IMR-90 (cell line): ENCODE measurements at regions not wholly inside any gene's neighbourhood (a gene's known extent, or its start where the extent isn't known, plus 50 kb on each side); places are given as distances from the start of the nearest gene placed in this dataset.
A peak's percentile ranks its signal among the peaks of the same experiment; 100 is the strongest.

Source experiments
- ATAC-seq: fragments of 200-7000 bp; cut with Tn5 transposase; 2 replicates; pipeline ENCODE4 v1.9.1; 2020; ENCODE audit warnings: low read depth, mild to moderate bottlenecking, moderate library complexity
- BruUV-seq: library from RNA; stranded (reverse); fragments of 400-500 nt; replicated peaks from 2 replicates; lab custom pipeline; 2021; lab: Mats Ljungman, UMichigan
- CTCF ChIA-PET: fragments of 300-600 bp; formaldehyde crosslinking; extraction: SDS; loops from one replicate; lab custom pipeline; 2021; ENCODE audit warnings: antibody characterized with exemption; lab: Yijun Ruan, JAX
- POLR2A ChIA-PET: fragments of 300-600 bp; sonication (Branson Sonifier 250); formaldehyde crosslinking; loops from one replicate; lab custom pipeline; 2022; ENCODE audit warnings: antibody characterized with exemption; ENCODE audit not compliant: unreplicated experiment; lab: Charles Lee
- DNase-seq: peaks from one replicate; pipeline ENCODE4 v3.0.0; 2013
- H2AFZ ChIP-seq: replicated peaks from 2 replicates; pipeline ENCODE3; 2013; ENCODE audit warnings: low read length, mild to moderate bottlenecking; ENCODE audit not compliant: poor library complexity
- H2AK5ac ChIP-seq: 2 replicates; pipeline ENCODE4 v1.6.1; 2013; ENCODE audit warnings: low read depth, low read length, inconsistent platforms
- H2AK9ac ChIP-seq: replicated peaks from 2 replicates; pipeline ENCODE3; 2013; ENCODE audit warnings: mild to moderate bottlenecking, low read depth, low read length, moderate library complexity; ENCODE audit not compliant: poor library complexity
- H2BK120ac ChIP-seq: 2 replicates; pipeline ENCODE4 v1.6.1; 2013; ENCODE audit warnings: low read depth, low read length, inconsistent platforms
- H2BK15ac ChIP-seq: 3 replicates; pipeline ENCODE4 v1.6.1; 2013; ENCODE audit warnings: low read depth, low read length, inconsistent platforms
- H2BK20ac ChIP-seq: 2 replicates; pipeline ENCODE4 v1.6.1; 2013; ENCODE audit warnings: low read depth, mild to moderate bottlenecking, inconsistent platforms, low read length, moderate library complexity
- H2BK5ac ChIP-seq: 2 replicates; pipeline ENCODE4 v1.6.1; 2013; ENCODE audit warnings: mild to moderate bottlenecking, low read depth, low read length, inconsistent platforms; ENCODE audit not compliant: poor library complexity, severe bottlenecking
- H3K14ac ChIP-seq: replicated peaks from 2 replicates; pipeline ENCODE4 v1.6.1; 2013; ENCODE audit warnings: low read depth, low read length, inconsistent platforms
- H3K18ac ChIP-seq: 2 replicates; pipeline ENCODE4 v1.6.1; 2013; ENCODE audit warnings: low read depth, low read length, control low read depth
- H3K23ac ChIP-seq: 2 replicates; pipeline ENCODE4 v1.6.1; 2013; ENCODE audit warnings: low read depth, low read length, inconsistent platforms
- H3K27ac ChIP-seq: 2 replicates; pipeline ENCODE4 v1.5.1; 2013; ENCODE audit warnings: mild to moderate bottlenecking, control low read depth, low read length; ENCODE audit not compliant: insufficient read depth
- H3K27me3 ChIP-seq: 2 replicates; pipeline ENCODE4 v1.6.1; 2013; ENCODE audit warnings: low read length; ENCODE audit not compliant: control insufficient read depth, insufficient read depth
- H3K36me3 ChIP-seq: 2 replicates; pipeline ENCODE4 v1.6.1; 2013; ENCODE audit warnings: low read length, mixed read lengths; ENCODE audit not compliant: control insufficient read depth, insufficient read depth
- H3K4ac ChIP-seq: 2 replicates; pipeline ENCODE4 v1.6.1; 2013; ENCODE audit warnings: low read depth, low read length, inconsistent platforms
- H3K4me1 ChIP-seq: 2 replicates; pipeline ENCODE4 v1.6.1; 2013; ENCODE audit warnings: low read length, mixed read lengths; ENCODE audit not compliant: control insufficient read depth, insufficient read depth
- H3K4me2 ChIP-seq: 2 replicates; pipeline ENCODE4 v1.6.1; 2013; ENCODE audit warnings: low read depth, mild to moderate bottlenecking, control low read depth, low read length, moderate library complexity
- H3K4me3 ChIP-seq: 2 replicates; pipeline ENCODE4 v1.5.1; 2013; ENCODE audit warnings: low read depth, mild to moderate bottlenecking, control low read depth, low read length, moderate library complexity; ENCODE audit not compliant: insufficient read depth
- H3K56ac ChIP-seq: 2 replicates; pipeline ENCODE4 v1.6.1; 2013; ENCODE audit warnings: low read length, inconsistent platforms; ENCODE audit not compliant: insufficient read depth; ENCODE audit errors: extremely low read depth
- H3K79me1 ChIP-seq, 2 experiments: 2 replicates each; pipeline ENCODE4 v1.6.1; 2013; ENCODE audit warnings: low read length in 2 of 2, inconsistent platforms in 1 of 2, low read depth in 1 of 2
- H3K9ac ChIP-seq: 2 replicates; pipeline ENCODE4 v1.6.1; 2013; ENCODE audit warnings: low read depth, low read length, control low read depth
- H3K9me1 ChIP-seq: 2 replicates; pipeline ENCODE4 v1.6.1; 2013; ENCODE audit warnings: low read length, inconsistent platforms; ENCODE audit not compliant: insufficient read depth
- H3K9me3 ChIP-seq: 2 replicates; pipeline ENCODE4 v1.6.1; 2013; ENCODE audit warnings: low read length; ENCODE audit not compliant: control insufficient read depth, insufficient read depth
- H4K20me1 ChIP-seq: 2 replicates; pipeline ENCODE4 v1.6.1; 2013; ENCODE audit warnings: low read length, inconsistent platforms; ENCODE audit not compliant: insufficient read depth
- H4K5ac ChIP-seq: 2 replicates; pipeline ENCODE4 v1.6.1; 2013; ENCODE audit warnings: mild to moderate bottlenecking, low read depth, low read length, control low read depth
- H4K8ac ChIP-seq, 2 experiments: 2 replicates each; pipeline ENCODE4 v1.6.1; 2013; ENCODE audit warnings: low read depth in 2 of 2, low read length in 2 of 2, control low read depth in 1 of 2, inconsistent platforms in 1 of 2
- H4K91ac ChIP-seq: 2 replicates; pipeline ENCODE4 v1.6.1; 2013; ENCODE audit warnings: low read depth, low read length, inconsistent platforms; ENCODE audit not compliant: insufficient read depth
- BHLHE40 ChIP-seq: fragments of 150-350 bp; IDR thresholded peaks from 2 replicates; pipeline ENCODE4 v1.6.1; 2016; ENCODE audit warnings: mild to moderate bottlenecking, low read depth, low read length
- CEBPB ChIP-seq: IDR thresholded peaks from 2 replicates; pipeline ENCODE4 v1.6.1; 2012; ENCODE audit warnings: low read depth, low read length, improper control_type of control experiment
- CHD1 ChIP-seq: IDR thresholded peaks from 2 replicates; pipeline ENCODE4 v1.6.1; 2012; ENCODE audit warnings: low read depth, low read length, improper control_type of control experiment
- CTCF ChIP-seq: conservative IDR thresholded peaks from 2 replicates; pipeline ENCODE4 v1.5.1; 2012; ENCODE audit warnings: mild to moderate bottlenecking, low read depth, low read length, improper control_type of control experiment
- FOS ChIP-seq: fragments of 150-350 bp; IDR thresholded peaks from 2 replicates; pipeline ENCODE4 v1.6.1; 2016; ENCODE audit warnings: low read depth, low read length
- MAFK ChIP-seq: IDR thresholded peaks from 2 replicates; pipeline ENCODE4 v1.6.1; 2012; ENCODE audit warnings: low read depth, low read length, improper control_type of control experiment
- MAZ ChIP-seq: IDR thresholded peaks from 2 replicates; pipeline ENCODE4 v1.6.1; 2012; ENCODE audit warnings: low read depth, mild to moderate bottlenecking, low read length, improper control_type of control experiment, moderate library complexity, borderline replicate concordance
- MXI1 ChIP-seq: IDR thresholded peaks from 2 replicates; pipeline ENCODE4 v1.6.1; 2012; ENCODE audit warnings: low read depth, mild to moderate bottlenecking, low read length, moderate library complexity, borderline replicate concordance
- NFE2L2 ChIP-seq: fragments of 150-350 bp; IDR thresholded peaks from 2 replicates; pipeline ENCODE4 v1.6.1; 2016; ENCODE audit warnings: low read depth, mild to moderate bottlenecking, low read length
- POLR2A ChIP-seq: IDR thresholded peaks from 2 replicates; pipeline ENCODE4 v1.6.1; 2012; ENCODE audit warnings: mild to moderate bottlenecking, low read depth, low read length
- RAD21 ChIP-seq: IDR thresholded peaks from 2 replicates; pipeline ENCODE4 v1.6.1; 2012; ENCODE audit warnings: low read length, improper control_type of control experiment
- RCOR1 ChIP-seq: IDR thresholded peaks from 2 replicates; pipeline ENCODE4 v1.6.1; 2012; ENCODE audit warnings: mild to moderate bottlenecking, low read length, improper control_type of control experiment; ENCODE audit not compliant: insufficient replicate concordance
- RFX5 ChIP-seq: IDR thresholded peaks from 2 replicates; pipeline ENCODE4 v1.8.0; 2012; ENCODE audit warnings: low read depth, mild to moderate bottlenecking, low read length, moderate library complexity
- SMC3 ChIP-seq: fragments of 150-350 bp; IDR thresholded peaks from 2 replicates; pipeline ENCODE4 v1.6.1; 2016; ENCODE audit warnings: low read depth, mild to moderate bottlenecking, antibody characterized with exemption, low read length, moderate library complexity
- USF2 ChIP-seq: fragments of 150-350 bp; IDR thresholded peaks from 2 replicates; pipeline ENCODE4 v1.6.1; 2017; ENCODE audit warnings: mild to moderate bottlenecking, antibody characterized with exemption, low read length, low read depth
- WGBS, 2 experiments: methylation state at CpG; one replicate each; pipeline versions ENCODE4 v1.1.5 to v1.1.7; 2013; ENCODE audit warnings: missing lambda C conversion rate in 2 of 2; ENCODE audit not compliant: insufficient read length in 1 of 2; ENCODE audit errors: extremely low coverage in 2 of 2; 5-methylcytosine and 5-hydroxymethylcytosine counted together
- dilution Hi-C: fragments of 300-500 bp; cut with HindIII; formaldehyde crosslinking; loops from one replicate; pipeline ENCODE4 v1.14.3; 2018; ENCODE audit warnings: low sequenced_read_pairs; ENCODE audit not compliant: unreplicated experiment
- in situ Hi-C: fragments of 300-500 bp; cut with MboI; formaldehyde crosslinking; loops from 3 replicates; pipeline ENCODE4 v1.14.3; 2019; ENCODE audit warnings: low sequenced_read_pairs, inconsistent platforms, mixed read lengths
- intact Hi-C: fragments of 100-400 bp; cut with micrococcal nuclease; formaldehyde crosslinking; loops from 2 replicates; pipeline ENCODE4 v1.10.0; 2022
- TF ChIP-seq, protein P1 (sequence below): fragments of 150-350 bp; IDR thresholded peaks from 2 replicates; pipeline ENCODE4 v1.6.1; 2016; ENCODE audit warnings: low read depth, mild to moderate bottlenecking, low read length, moderate library complexity, borderline replicate concordance

DNA sequence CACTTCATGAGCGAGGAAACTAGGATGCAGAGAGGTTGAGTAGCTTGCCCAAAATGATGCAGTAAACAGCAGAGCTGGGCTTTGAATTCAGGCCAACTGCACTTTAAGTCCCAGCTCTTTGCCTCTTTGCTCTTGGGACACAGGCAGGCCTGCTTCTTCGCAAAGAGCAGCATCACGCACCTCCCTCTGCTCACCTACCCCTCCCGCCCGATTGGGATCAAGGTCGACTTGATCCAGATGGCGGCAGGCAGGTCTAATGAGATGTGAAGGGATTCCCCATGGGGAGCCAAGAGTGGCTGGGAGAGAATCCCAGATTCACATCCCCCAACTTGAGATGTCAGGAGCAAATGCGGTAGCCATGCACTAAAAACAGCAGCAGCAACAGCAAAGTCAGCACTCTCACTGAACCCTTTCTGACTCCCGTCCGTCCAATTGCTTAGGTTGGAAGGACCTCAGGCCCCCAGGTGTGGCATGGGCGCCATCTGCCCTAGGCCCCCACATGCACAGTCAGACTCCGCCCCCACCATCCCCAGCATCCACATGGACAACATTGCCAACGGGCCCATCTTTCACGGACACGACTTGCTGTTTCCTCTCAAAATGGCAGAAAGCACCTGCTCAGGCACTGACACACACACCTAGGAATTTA, 84.3 kb upstream of the MAP4K4 start:
- H2AFZ ChIP-seq = no peak overlapping the region
- in situ Hi-C loops (no loop called here), intact Hi-C loops (no loop called here), dilution Hi-C loops (no loop called here)
- H3K4me3 ChIP-seq = no peak overlapping the region
- no peak overlapping the region for H2BK120ac ChIP-seq
- no peak overlapping the region for H3K4ac ChIP-seq
- TF ChIP-seq RFX5 (no peak), POLR2A (no peak), NFE2L2 (no peak), RAD21 (no peak), SMC3 (no peak), FOS (no peak), USF2 (no peak), RCOR1 (no peak), CTCF (no peak), MAZ (no peak), MXI1 (no peak), CEBPB (no peak), MAFK (no peak), CHD1 (no peak), BHLHE40 (no peak)
- TF ChIP-seq, protein P1, sequence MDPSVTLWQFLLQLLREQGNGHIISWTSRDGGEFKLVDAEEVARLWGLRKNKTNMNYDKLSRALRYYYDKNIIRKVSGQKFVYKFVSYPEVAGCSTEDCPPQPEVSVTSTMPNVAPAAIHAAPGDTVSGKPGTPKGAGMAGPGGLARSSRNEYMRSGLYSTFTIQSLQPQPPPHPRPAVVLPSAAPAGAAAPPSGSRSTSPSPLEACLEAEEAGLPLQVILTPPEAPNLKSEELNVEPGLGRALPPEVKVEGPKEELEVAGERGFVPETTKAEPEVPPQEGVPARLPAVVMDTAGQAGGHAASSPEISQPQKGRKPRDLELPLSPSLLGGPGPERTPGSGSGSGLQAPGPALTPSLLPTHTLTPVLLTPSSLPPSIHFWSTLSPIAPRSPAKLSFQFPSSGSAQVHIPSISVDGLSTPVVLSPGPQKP = no peak
- no peak overlapping the region for H3K18ac ChIP-seq
- no peak overlapping the region for H3K14ac ChIP-seq
- BruUV-seq = no TSS peak
- no peak overlapping the region for H3K4me2 ChIP-seq
- peaks cover 12% of the 10 kb centered on the region for H3K4me1 ChIP-seq
- WGBS, 2 experiments = 100% methylated on average over 4 of the region's 15 CpGs; no CpG with 5 or more reads in 1 of the 2 experiments
- no peak overlapping the region for H4K5ac ChIP-seq
- no peak overlapping the region for H4K8ac ChIP-seq
- H4K20me1 ChIP-seq = no peaks in the 10 kb centered on the region
- no peaks in the 10 kb centered on the region for H3K36me3 ChIP-seq
- peak overlapping the region; percentile 52 for H2AK9ac ChIP-seq
- ATAC-seq (no peak), DNase-seq (no peak)
- no peak overlapping the region for H2BK5ac ChIP-seq
- no peaks in the 10 kb centered on the region for H3K27me3 ChIP-seq
- ChIA-PET CTCF (interaction anchor here (1.0 kb wide), 1 partner anchor 14 kb away, joined by 3 read pairs; no protein-coding TSS in a partner anchor), POLR2A (no interaction called here)
- no peak overlapping the region for H2AK5ac ChIP-seq
- no peak overlapping the region for H2BK15ac ChIP-seq
- no peaks in the 10 kb centered on the region for H3K9me3 ChIP-seq
- no peak overlapping the region for H4K91ac ChIP-seq
- no peak overlapping the region for H3K27ac ChIP-seq
- H2BK20ac ChIP-seq = no peak overlapping the region
- no peak overlapping the region for H3K23ac ChIP-seq
- 0 out of 2 replicates have a peak, but pooled peaks cover 6% of the 10 kb centered on the region for H3K9me1 ChIP-seq
- no peaks in the 10 kb centered on the region for H3K79me1 ChIP-seq
- H3K56ac ChIP-seq = no peak overlapping the region
- H3K9ac ChIP-seq = no peak overlapping the region
